Endothelial cell of umbilical vein (primary cell): ENCODE measurements at regions not wholly inside any gene's neighbourhood (a gene's known extent, or its start where the extent isn't known, plus 50 kb on each side); places are given as distances from the start of the nearest gene placed in this dataset.
"Not testable (repeated sequence)": the region's sequence is repeated elsewhere in the genome, so short reads cannot be mapped to it uniquely, and the experiment has no call there.

Experiments used
- BruUV-seq: library from RNA; stranded (reverse); fragments of 400-500 nt; replicated peaks from 2 replicates; lab custom pipeline; 2021; lab: Mats Ljungman, UMichigan
- CTCF ChIA-PET: fragments of 300-600, 350-600 bp; sonication (Branson Sonifier 250); formaldehyde crosslinking; loops from one replicate; lab custom pipeline; 2021; ENCODE audit warnings: antibody characterized with exemption, inconsistent platforms; lab: Charles Lee
- POLR2A ChIA-PET: fragments of 300-600, 350-600 bp; sonication (Branson Sonifier 250); formaldehyde crosslinking; loops from one replicate; lab custom pipeline; 2021; ENCODE audit warnings: antibody characterized with exemption, inconsistent platforms; lab: Charles Lee
- DNase-seq: peaks from one replicate; pipeline ENCODE4 v3.0.0-alpha.2; 2011; ENCODE audit warnings: low read depth, low spot score
- FAIRE-seq: peaks from 2 replicates; lab custom pipeline; 2011; peaks lifted over from hg19 to GRCh38; lab: Jason Lieb, UNC
- H2AFZ ChIP-seq: 2 replicates; pipeline ENCODE4 v1.6.0; 2012; ENCODE audit warnings: low read depth, low read length, control low read depth, inconsistent platforms
- H3K27ac ChIP-seq: 2 replicates; pipeline ENCODE4 v1.5.1; 2011; ENCODE audit warnings: low read depth, mild to moderate bottlenecking, control low read depth, low read length, moderate library complexity; ENCODE audit not compliant: insufficient read depth
- H3K27me3 ChIP-seq, 2 experiments: 2 replicates each; pipeline versions ENCODE4 v1.6.0 to v1.6.1; 2011; ENCODE audit warnings: low read length in 2 of 2, mixed read lengths in 1 of 2; ENCODE audit not compliant: control insufficient read depth in 2 of 2, insufficient read depth in 2 of 2
- H3K36me3 ChIP-seq, 2 experiments: 2 replicates in 1 of 2; 3 replicates in 1 of 2; pipeline ENCODE4 v1.5.1; 2011; ENCODE audit warnings: low read length in 2 of 2, mild to moderate bottlenecking in 1 of 2, moderate library complexity in 1 of 2; ENCODE audit not compliant: control insufficient read depth in 2 of 2, insufficient read depth in 2 of 2; ENCODE audit errors: extremely low read depth in 1 of 2
- H3K4me1 ChIP-seq: 3 replicates; pipeline ENCODE4 v1.5.1; 2011; ENCODE audit warnings: mild to moderate bottlenecking, low read length; ENCODE audit not compliant: control insufficient read depth, insufficient read depth; ENCODE audit errors: extremely low read depth
- H3K4me2 ChIP-seq: 2 replicates; pipeline ENCODE4 v1.6.1; 2011; ENCODE audit warnings: low read length, control low read depth, mixed read lengths; ENCODE audit not compliant: insufficient read depth
- H3K4me3 ChIP-seq, 3 experiments: fragments of 200-600 bp in 1 of 3; sonication (generic), shearing (Covaris generic) in 1 of 3; replicated peaks in 1 of 3; 2 replicates each; pipeline ENCODE4 v1.5.1; 2011 to 2016; ENCODE audit warnings: control low read depth in 3 of 3, low read length in 3 of 3, mild to moderate bottlenecking in 2 of 3, inconsistent platforms in 1 of 3, low read depth in 1 of 3, moderate library complexity in 1 of 3; ENCODE audit not compliant: insufficient read depth in 1 of 3
- H3K79me2 ChIP-seq: 2 replicates; pipeline ENCODE4 v1.6.0; 2012; ENCODE audit warnings: low read length, inconsistent platforms; ENCODE audit not compliant: control insufficient read depth, insufficient read depth
- H3K9ac ChIP-seq: replicated peaks from 2 replicates; pipeline ENCODE3; 2011; ENCODE audit warnings: low read length, control low read depth; ENCODE audit not compliant: insufficient read depth; ENCODE audit errors: extremely low read depth
- H3K9me1 ChIP-seq: replicated peaks from 3 replicates; pipeline ENCODE4 v1.6.0; 2011; ENCODE audit warnings: mild to moderate bottlenecking, low read length; ENCODE audit not compliant: control insufficient read depth, insufficient read depth; ENCODE audit errors: extremely low read depth
- H3K9me3 ChIP-seq: replicated peaks from 2 replicates; pipeline ENCODE4 v1.5.1; 2012; ENCODE audit warnings: low read length, inconsistent platforms; ENCODE audit not compliant: control insufficient read depth, insufficient read depth
- H4K20me1 ChIP-seq: replicated peaks from 2 replicates; pipeline ENCODE3; 2011; ENCODE audit warnings: mild to moderate bottlenecking, low read length; ENCODE audit not compliant: control insufficient read depth, insufficient read depth; ENCODE audit errors: extremely low read depth
- EZH2 ChIP-seq: IDR thresholded peaks from 2 replicates; pipeline ENCODE4 v1.6.1; 2012; ENCODE audit warnings: borderline replicate concordance, low read depth, mild to moderate bottlenecking, moderate library complexity, low read length, inconsistent platforms; ENCODE audit not compliant: severe bottlenecking
- FOS ChIP-seq: IDR thresholded peaks from 2 replicates; pipeline ENCODE4 v1.6.1; 2011; ENCODE audit warnings: mild to moderate bottlenecking, low read length, moderate library complexity, borderline replicate concordance; ENCODE audit not compliant: insufficient read depth
- GATA2 ChIP-seq: IDR thresholded peaks from 2 replicates; pipeline ENCODE4 v1.7.0; 2011; ENCODE audit warnings: low read depth, mild to moderate bottlenecking, moderate library complexity, mixed read lengths, low read length; ENCODE audit not compliant: insufficient read length, insufficient read depth
- JUN ChIP-seq: IDR thresholded peaks from 2 replicates; pipeline ENCODE4 v1.6.1; 2011; ENCODE audit warnings: borderline replicate concordance, low read depth; ENCODE audit not compliant: insufficient read length, insufficient read depth
- MYC ChIP-seq: IDR thresholded peaks from one replicate; pipeline ENCODE4 v1.6.1; 2011; ENCODE audit warnings: mild to moderate bottlenecking, low read depth, low read length
- POLR2A ChIP-seq: IDR thresholded peaks from 2 replicates; pipeline ENCODE4 v1.6.1; 2012; ENCODE audit warnings: low read depth, mild to moderate bottlenecking, control low read depth, low read length
- POLR2AphosphoS5 ChIP-seq: IDR thresholded peaks from 2 replicates; pipeline ENCODE4 v1.6.1; 2012; ENCODE audit warnings: low read depth, mild to moderate bottlenecking, control low read depth, low read length, moderate library complexity; ENCODE audit not compliant: insufficient read depth
- dilution Hi-C: fragments of 300-500 bp; cut with MboI; formaldehyde crosslinking; loops from one replicate; pipeline ENCODE4 v1.15.0; 2019; ENCODE audit warnings: low sequenced_read_pairs; ENCODE audit not compliant: extremely low pct_ligation_motif_present
- intact Hi-C: fragments of 100-400 bp; cut with micrococcal nuclease; formaldehyde crosslinking; loops from one replicate; pipeline ENCODE4 v1.10.0; 2022
- TF ChIP-seq, protein P1 (sequence below), 2 donors: IDR thresholded peaks; 1 replicate in 1 of 2; 2 replicates in 1 of 2; pipeline ENCODE4 v1.5.1; 2011; ENCODE audit warnings: low read length in 2 of 2, mild to moderate bottlenecking in 2 of 2, moderate library complexity in 2 of 2, control low read depth in 1 of 2, inconsistent platforms in 1 of 2, low read depth in 1 of 2; ENCODE audit not compliant: insufficient read depth in 1 of 2; ENCODE audit errors: extremely low read depth in 1 of 2
- TF ChIP-seq, protein P2 (sequence below): IDR thresholded peaks from 2 replicates; pipeline ENCODE4 v1.6.1; 2011; ENCODE audit not compliant: insufficient read depth, insufficient read length

DNA sequence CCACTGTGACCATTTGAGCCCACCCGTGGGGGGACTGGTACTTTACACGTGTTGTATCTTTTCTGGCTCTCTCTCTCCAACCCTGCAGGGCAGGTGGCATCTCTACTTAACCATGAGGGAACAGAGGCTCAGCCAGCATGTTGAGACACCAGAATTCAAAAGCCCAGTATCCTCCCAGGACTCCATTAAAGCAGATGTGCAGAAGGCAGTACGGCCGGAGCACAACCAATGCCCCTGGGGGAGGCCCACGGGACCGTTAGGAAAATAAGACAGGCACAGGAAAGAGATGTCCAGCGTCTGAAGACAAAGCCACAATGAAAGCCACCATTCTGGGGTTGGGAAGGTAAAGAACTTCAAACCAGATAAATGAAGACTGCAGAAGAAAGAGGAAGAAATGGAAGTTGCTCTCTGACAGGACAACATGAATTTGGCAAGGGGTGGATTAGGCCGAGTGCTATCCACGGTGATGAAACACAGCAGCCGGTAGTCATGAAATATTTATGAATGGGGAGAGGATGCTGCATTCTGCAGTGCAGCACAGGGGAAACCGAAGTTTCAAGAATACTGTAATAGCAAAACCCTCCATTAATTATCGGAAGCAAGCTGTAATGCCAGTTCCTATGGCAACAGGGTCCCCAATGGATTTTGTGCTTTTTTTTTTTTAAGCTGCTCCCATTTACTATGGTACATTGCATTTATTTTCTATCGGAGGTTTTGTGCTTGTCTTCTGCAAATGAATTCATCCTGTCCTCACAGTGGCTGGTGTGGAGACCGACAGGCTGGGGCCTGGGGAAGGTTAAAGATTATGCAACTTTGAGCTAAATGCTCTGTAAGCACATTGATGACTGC is 179.4 kb downstream of the NRN1 start:
- no peaks in the 10 kb centered on the region for H3K79me2 ChIP-seq
- TF ChIP-seq FOS (no peak), EZH2 (no peak), POLR2A (no peak), MYC (no peak), POLR2AphosphoS5 (no peak), GATA2 (no peak), JUN (no peak)
- TF ChIP-seq, protein P1, sequence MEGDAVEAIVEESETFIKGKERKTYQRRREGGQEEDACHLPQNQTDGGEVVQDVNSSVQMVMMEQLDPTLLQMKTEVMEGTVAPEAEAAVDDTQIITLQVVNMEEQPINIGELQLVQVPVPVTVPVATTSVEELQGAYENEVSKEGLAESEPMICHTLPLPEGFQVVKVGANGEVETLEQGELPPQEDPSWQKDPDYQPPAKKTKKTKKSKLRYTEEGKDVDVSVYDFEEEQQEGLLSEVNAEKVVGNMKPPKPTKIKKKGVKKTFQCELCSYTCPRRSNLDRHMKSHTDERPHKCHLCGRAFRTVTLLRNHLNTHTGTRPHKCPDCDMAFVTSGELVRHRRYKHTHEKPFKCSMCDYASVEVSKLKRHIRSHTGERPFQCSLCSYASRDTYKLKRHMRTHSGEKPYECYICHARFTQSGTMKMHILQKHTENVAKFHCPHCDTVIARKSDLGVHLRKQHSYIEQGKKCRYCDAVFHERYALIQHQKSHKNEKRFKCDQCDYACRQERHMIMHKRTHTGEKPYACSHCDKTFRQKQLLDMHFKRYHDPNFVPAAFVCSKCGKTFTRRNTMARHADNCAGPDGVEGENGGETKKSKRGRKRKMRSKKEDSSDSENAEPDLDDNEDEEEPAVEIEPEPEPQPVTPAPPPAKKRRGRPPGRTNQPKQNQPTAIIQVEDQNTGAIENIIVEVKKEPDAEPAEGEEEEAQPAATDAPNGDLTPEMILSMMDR (IDR thresholded peaks at IDR 0.05; ENCODE audit: extremely low read depth in 1 of 2, insufficient read depth in 1 of 2, low read depth in 1 of 2, low read length in 2 of 2) = no peak
- TF ChIP-seq, protein P2, sequence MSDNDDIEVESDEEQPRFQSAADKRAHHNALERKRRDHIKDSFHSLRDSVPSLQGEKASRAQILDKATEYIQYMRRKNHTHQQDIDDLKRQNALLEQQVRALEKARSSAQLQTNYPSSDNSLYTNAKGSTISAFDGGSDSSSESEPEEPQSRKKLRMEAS = no peak
- no peak overlapping the region for H3K4me2 ChIP-seq
- intact Hi-C loops (no loop called here), dilution Hi-C loops (no loop called here)
- H2AFZ ChIP-seq = no peak overlapping the region
- BruUV-seq = no TSS peak
- no peak for FAIRE-seq
- no peaks in the 10 kb centered on the region for H4K20me1 ChIP-seq
- no peak for DNase-seq
- no peak overlapping the region for H3K27ac ChIP-seq
- no peak overlapping the region for H3K9ac ChIP-seq
- no peaks in the 10 kb centered on the region for H3K4me1 ChIP-seq
- no peaks in the 10 kb centered on the region for H3K36me3 ChIP-seq
- no peaks in the 10 kb centered on the region for H3K27me3 ChIP-seq
- H3K9me1 ChIP-seq = no peaks in the 10 kb centered on the region
- POLR2A ChIA-PET = no interaction called here
- no peaks in the 10 kb centered on the region for H3K9me3 ChIP-seq
- CTCF ChIA-PET = no interaction called here
- H3K4me3 ChIP-seq = no peak overlapping the region

DNA sequence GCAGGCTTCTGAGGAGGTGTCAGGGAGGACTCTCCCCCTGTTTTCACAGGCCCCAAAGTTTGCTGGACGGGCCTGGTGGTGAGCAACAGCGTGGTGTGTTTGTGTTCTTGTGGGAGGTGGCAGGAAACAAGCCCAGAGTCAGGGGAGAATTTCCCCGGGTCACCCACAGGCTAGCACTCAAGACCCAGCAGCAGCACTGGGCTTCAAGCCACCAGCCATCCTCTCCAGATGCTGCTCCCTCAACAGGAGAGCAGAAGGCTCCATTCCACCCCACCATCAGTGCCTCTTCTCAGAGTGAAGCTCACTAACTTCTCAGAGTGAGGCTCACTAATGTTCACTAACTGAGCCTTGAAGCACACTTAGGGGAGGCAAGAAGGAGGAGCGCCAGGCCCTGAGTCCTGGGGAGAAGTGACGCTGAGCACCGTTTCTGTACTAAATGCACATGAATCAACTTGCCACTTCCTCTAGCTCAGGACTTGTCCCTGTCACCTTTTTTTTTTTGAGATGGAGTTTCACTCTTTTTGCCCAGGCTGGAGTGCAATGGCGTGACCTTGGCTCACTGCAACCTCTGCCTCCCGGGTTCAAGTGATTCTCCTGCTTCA is 182.2 kb downstream of the NRN1 start:
- H2AFZ ChIP-seq, DNase-seq, BruUV-seq, H3K4me2 ChIP-seq, dilution Hi-C loops, H3K27ac ChIP-seq, H3K4me1 ChIP-seq, H3K9me1 ChIP-seq, CTCF ChIA-PET, POLR2A ChIA-PET, H3K27me3 ChIP-seq, FAIRE-seq, H4K20me1 ChIP-seq, H3K9me3 ChIP-seq, H3K36me3 ChIP-seq, intact Hi-C loops, H3K9ac ChIP-seq, H3K79me2 ChIP-seq, H3K4me3 ChIP-seq: not testable (repeated sequence)
